K562 (cell line): ENCODE measurements at regions not wholly inside any gene's neighbourhood (a gene's known extent, or its start where the extent isn't known, plus 50 kb on each side); places are given as distances from the start of the nearest gene placed in this dataset.

Experiments
- CBFB ChIP-seq: sonication (generic); formaldehyde crosslinking; IDR thresholded peaks from 2 replicates; pipeline ENCODE4 v1.4.0; 2020; ENCODE audit warnings: mild to moderate bottlenecking, missing genetic modification reagents
- ESRRB ChIP-seq: fragments of 250-450 bp; sonication (Bioruptor Pico); IDR thresholded peaks from 2 replicates; pipeline ENCODE4 v1.5.0; 2020; ENCODE audit warnings: mild to moderate bottlenecking, moderate library complexity, borderline replicate concordance
- HDAC2 ChIP-seq: fragments of 450-650 bp; IDR thresholded peaks from 2 replicates; pipeline ENCODE4 v1.6.1; 2016; ENCODE audit warnings: mild to moderate bottlenecking
- IRF1 ChIP-seq: sonication (generic); formaldehyde crosslinking; IDR thresholded peaks from 2 replicates; pipeline ENCODE4 v1.8.0; 2022; ENCODE audit warnings: missing genetic modification reagents, mild to moderate bottlenecking, borderline replicate concordance
- KLF1 ChIP-seq: fragments of 450-650 bp; IDR thresholded peaks from 2 replicates; pipeline ENCODE4 v1.6.1; 2016; ENCODE audit warnings: missing genetic modification characterization, missing compliant biosample characterization
- RBM14 ChIP-seq: fragments of 200-400 bp; formaldehyde crosslinking; IDR thresholded peaks from 2 replicates; pipeline ENCODE4 v1.6.1; 2018; ENCODE audit warnings: low read depth, mild to moderate bottlenecking, low read length, moderate library complexity, borderline replicate concordance; ENCODE audit not compliant: insufficient read depth
- RERE ChIP-seq: sonication (generic); formaldehyde crosslinking; IDR thresholded peaks from 2 replicates; pipeline ENCODE4 v1.8.0; 2023; ENCODE audit warnings: missing genetic modification reagents, mild to moderate bottlenecking, borderline replicate concordance
- SFPQ ChIP-seq: fragments of 200-400 bp; formaldehyde crosslinking; IDR thresholded peaks from 2 replicates; pipeline ENCODE4 v1.6.1; 2017; ENCODE audit warnings: mild to moderate bottlenecking, low read depth, low read length, moderate library complexity
- ZFPM2 ChIP-seq: fragments of 250-450 bp; sonication (Bioruptor Pico); IDR thresholded peaks from 2 replicates; pipeline ENCODE4 v1.5.1; 2022; ENCODE audit warnings: mild to moderate bottlenecking
- ZNF140 ChIP-seq: fragments of 250-450 bp; sonication (Bioruptor Pico); IDR thresholded peaks from 2 replicates; pipeline ENCODE4 v1.8.0; 2021; ENCODE audit warnings: moderate library complexity, mild to moderate bottlenecking, inconsistent platforms
- ZNF609 ChIP-seq: sonication (generic); formaldehyde crosslinking; IDR thresholded peaks from 2 replicates; pipeline ENCODE4 v1.8.1; 2023; ENCODE audit warnings: missing genetic modification reagents, mild to moderate bottlenecking, borderline replicate concordance
- ZNF764 ChIP-seq: fragments of 250-450 bp; sonication (Bioruptor Pico); IDR thresholded peaks from 2 replicates; pipeline ENCODE4 v1.4.0; 2020; ENCODE audit warnings: low read depth, mild to moderate bottlenecking, moderate library complexity

GRCh38 chr6:28769626-28770402 is 154.0 kb downstream of the TRIM27 start (continued):
- TF ChIP-seq RERE (CRISPR knock-in tag) = no peak
- no peak for TF ChIP-seq KLF1 (tag)
- no peak for TF ChIP-seq ZNF609 (CRISPR knock-in tag)
- TF ChIP-seq ZNF140 (CRISPR knock-in tag) = no peak
- 0 out of 2 replicates have a peak, but pooled peaks have one; percentile 34 for TF ChIP-seq HDAC2
- TF ChIP-seq ZNF764 = no peak
- no peak for TF ChIP-seq SFPQ
- TF ChIP-seq ESRRB (CRISPR knock-in tag) = no peak
- TF ChIP-seq RBM14 = no peak
- no peak for TF ChIP-seq IRF1 (CRISPR knock-in tag)
- TF ChIP-seq CBFB (CRISPR knock-in tag) = no peak
- TF ChIP-seq ZFPM2 = no peak
